DMS53 treated with DMSO at 0.1 percent for 48 hours (cell line): ENCODE measurements at regions not wholly inside any gene's neighbourhood (a gene's known extent, or its start where the extent isn't known, plus 50 kb on each side); places are given as distances from the start of the nearest gene placed in this dataset.

Experiments
- DNase-seq: peaks from one replicate; lab custom pipeline; 2025; ENCODE audit not compliant: unreplicated experiment; lab: John Stamatoyannopoulos, UW

GRCh38 chr12:125267114-125267513 lies 201.9 kb downstream of the AACS start:
- no peak for DNase-seq

- no peak for DNase-seq
These were observed 204.0 kb downstream of the AACS start for GRCh38 chr12:125269276-125269675.

- DNase-seq: no peak
These were observed 206.7 kb downstream of the AACS start for GRCh38 chr12:125271892-125272291.

GRCh38 chr12:125272383-125272933 lies 207.2 kb downstream of the AACS start:
- DNase-seq: no peak

DNA sequence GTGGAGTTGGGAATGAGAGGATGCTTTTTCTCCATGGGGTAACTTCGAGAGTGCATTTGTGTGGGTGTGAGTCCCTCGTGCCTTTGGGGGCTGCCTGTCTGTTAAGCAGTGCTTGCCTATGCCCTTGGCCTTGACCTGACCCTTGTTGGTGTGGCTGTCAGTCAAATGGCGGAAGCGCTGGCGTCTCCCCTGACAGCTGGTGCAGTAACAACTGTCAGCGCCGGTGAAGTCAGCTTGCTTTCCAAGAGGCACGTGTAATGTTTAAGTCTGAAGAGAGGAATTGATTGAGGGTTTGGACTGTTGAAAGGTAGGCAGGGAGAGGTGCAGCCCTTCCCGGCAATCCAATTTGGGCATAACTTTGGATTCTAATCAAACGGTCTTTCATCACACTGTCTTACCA lies 211.3 kb downstream of the AACS start:
- no peak for DNase-seq

DNA sequence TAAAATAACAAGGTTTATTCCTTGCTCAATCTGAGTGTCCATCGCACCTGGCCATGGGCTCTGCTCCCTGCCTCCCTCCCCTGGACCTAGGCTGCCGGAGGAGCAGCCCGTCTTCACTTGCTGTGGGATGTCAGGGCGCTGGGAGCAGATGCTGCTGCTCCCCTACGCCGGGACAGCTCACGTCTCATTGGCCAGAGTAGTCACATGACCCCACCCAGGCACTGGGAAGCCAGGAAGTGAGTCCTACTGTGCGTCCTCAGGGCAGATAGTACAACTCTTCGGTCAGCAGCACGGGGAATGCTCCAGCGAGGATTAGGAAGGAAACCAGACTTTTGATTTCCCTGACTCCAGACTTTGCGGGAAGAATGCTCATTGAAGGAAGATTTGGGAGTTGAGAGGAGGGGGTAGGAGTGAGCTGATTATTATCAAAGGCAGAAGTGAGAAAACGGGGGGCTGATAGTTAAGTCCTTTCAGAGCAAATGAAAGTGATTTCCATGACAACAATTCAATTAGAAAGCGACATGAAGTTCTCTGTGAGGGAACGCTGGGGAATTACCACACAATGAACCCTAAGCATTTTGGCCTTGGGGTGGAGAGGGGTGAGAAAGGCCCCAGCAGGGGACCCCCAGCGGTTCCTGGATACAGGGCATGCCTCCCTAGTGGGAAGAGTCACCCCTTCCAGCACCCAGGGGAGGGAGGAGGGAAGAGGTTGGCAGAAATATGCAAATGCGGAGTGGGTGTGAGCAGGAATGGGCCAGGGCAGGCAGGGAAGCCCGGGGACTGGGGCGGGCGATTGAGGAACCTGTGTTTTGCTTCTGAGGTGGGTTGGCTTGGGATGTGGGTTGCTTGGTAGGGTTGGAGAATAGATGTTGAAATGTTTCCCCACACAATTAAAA lies 215.5 kb downstream of the AACS start:
- DNase-seq: no peak

GRCh38 chr12:125282921-125283320 lies 217.7 kb downstream of the AACS start:
- no peak for DNase-seq

DNA sequence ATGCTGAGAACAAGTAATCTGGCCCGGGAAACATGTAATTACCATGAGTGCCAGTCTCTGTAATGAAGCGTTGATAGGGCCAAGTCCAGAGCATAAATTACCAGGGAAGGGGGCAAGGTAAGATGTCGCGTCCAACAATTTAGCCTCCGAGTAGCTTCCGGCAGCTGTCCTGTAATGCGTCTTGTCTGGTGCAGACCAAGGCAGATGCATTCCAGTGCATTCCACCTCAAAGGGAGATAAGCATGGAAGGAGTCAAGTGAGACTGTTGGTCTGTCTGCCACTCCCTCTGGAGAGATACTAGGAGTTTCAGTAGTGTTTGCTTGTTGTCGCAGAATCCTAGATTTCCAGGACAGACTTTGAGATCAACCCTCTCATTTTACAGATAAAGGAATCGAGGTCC lies 218.3 kb downstream of the AACS start:
- no peak for DNase-seq

DNA sequence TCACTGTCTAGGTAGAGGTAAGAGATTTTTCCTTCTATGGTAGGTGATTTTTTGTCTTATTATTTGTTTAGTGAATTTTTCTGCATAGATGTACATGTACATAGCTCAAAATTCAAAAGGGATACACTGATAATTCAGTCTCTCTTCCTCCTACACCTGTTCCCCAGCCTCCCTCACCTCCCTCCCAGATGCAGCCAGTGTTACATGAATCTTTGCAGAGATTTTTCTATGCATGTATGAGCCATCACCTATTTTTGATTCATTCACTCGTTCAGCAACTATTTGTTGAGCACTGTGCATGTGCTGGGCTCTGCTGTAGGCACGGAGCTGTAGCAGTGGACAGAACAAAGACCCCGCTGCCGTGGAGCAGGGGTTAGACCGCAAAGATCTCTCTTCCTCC lies 218.9 kb downstream of the AACS start:
- no peak for DNase-seq

GRCh38 chr12:125284945-125285685 lies 219.9 kb downstream of the AACS start:
- DNase-seq: no peak

DNA sequence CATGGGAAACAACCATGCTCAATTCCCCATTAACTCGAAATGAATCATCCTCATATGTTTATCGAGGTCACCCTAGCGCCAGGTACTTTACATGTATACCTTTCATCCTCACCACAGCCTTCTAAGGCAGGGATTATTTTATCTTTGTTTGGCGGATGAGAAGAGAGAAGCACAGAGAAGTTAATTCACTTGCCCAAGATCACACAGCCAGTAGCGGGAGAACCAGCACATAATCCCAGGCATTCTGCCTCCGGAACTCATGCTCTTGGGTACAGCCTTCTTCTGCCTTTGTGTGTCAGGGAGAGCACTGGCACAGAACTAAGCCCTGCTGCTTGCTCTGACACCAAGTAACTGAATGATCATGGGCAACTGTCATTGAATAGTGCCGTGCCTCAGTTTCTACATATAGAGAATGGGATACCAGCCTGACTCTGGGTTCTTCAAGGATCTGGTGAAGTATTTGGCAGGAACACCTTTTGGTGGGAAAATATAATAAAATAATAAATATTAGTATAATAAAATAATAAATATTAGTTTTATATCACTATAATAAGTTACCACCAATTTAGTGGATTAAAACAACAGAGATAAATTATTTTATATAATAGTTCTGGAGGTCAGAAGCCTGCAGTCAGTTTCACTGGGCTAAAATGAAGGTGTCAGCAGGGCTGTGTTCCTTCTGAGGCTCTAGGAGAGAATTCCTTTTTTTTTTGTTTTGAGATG lies 220.9 kb downstream of the AACS start:
- DNase-seq: no peak

DNA sequence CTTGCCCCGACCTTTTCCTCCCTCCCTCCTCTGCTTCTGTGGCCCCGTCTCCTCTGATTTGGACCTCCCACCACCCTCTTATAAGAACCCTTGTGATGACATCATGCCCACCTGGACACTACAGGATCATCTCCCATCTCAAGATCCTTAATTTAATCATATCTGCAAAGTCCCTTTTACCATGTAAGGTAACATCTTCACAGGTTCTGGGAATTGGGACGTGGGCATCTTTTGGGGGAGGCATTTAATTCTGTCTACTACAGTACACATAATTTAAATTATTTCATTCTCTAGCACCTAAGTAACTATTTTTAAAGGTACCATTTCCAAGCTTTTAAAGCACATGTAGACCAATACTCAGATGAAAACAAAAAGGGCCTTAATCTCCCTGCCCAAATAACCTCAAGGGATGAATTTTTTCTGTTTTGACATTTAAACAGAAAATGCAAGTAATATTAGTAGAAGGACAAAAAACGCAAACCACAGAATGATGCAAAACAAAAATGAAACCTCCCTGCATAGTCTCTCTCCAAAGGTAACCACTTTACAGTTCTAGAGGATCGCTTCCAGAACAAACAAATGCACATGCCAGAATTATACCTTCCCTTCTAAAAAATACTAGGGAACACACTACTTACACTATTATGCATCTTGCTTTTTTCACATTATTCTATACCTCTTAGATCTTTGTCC lies 222.1 kb downstream of the AACS start:
- DNase-seq: no peak

DNA sequence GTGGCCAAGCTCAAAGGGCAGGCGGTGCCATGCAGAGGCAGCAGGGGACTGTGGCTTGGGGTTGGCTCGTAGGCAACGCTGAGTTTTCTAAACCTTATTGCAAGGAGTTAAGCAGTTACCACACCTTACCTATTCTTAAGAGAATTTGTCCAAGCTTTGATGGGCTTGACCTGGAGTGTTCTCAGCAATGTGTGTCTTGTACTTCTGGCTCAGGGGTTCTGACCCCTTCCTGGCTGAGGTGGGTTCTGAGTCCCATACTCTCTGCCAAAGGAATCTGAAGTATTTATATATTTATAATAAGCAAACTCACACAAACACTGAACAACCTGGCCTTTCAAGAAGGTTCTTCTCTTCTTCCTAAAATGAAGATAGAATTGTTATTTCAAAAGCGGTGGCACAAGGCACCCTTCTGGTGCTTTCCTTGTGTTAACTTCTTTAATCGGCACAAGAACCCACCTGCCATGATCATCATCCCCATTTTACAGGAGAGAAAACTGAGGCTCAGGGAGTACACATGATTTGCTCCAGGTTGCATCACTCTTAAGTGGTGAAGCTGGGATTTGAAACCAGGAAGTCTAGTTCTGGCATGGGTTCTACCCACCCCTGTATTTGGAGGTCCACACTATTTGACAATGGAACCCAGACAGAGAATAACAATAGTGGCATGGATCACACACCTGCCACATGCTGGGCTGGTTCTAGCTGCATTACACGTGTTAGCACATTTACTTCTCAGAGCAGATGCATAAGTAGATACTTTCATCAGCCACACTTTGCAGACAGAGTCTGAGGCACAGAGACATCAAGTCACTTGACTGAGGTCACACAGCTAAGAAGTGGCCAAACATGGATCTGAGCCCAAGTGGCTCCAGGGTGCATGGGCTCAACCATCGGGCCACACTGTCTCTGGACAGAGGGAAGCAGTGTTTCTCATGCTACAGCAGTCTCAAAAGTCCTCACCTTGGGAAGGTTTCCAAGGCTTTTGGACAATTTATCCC lies 224.0 kb downstream of the AACS start:
- no peak for DNase-seq

GRCh38 chr12:125289970-125290369 lies 224.7 kb downstream of the AACS start:
- no peak for DNase-seq

DNA sequence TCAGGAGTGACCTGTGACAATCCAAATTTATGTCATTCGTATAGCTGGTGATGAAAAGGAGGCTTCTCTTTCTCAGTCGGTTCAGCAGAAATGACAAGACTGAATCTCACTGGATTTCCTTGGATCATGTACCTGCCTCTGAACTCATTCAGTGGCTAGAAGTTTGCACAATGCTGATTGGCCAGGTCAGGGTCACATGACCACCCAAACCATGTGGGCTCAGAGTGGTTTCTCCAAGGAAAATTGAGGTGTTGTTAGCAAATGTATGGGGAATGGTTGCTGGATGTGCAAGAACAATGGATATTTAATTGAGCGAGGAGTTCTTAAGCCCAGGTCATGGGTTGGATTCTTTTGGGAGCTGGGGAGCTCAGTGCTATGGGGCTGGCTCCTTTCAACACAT lies 227.5 kb downstream of the AACS start:
- DNase-seq: no peak

- DNase-seq: no peak
These were observed 230.3 kb downstream of the AACS start for GRCh38 chr12:125295550-125295949.

GRCh38 chr12:125296701-125297100 lies 231.5 kb downstream of the AACS start:
- no peak for DNase-seq

GRCh38 chr12:125299840-125300239 lies 234.6 kb downstream of the AACS start:
- no peak for DNase-seq

GRCh38 chr12:125300249-125300648 lies 235.0 kb downstream of the AACS start:
- no peak for DNase-seq

DNA sequence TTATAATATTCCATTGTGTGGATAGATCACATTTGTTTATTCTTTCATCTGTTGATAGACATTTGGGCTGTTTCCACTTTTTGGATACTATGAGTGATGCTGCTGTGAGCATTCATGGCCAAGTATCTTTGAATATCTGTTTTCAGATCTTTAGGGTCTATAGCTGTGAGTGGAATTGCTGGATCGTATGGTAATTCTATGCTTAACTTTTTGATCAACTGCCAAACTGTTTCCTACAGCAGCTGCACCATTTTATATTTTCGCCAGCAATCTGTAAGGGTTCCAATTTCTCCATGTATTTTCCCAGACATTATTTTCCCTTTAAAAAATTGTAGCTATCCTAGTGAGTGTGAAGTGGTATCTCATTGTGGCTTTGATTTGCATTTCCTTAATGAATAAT lies 238.1 kb downstream of the AACS start:
- no peak for DNase-seq
